Left lung (tissue), 4 donors: ENCODE measurements at regions not wholly inside any gene's neighbourhood (a gene's known extent, or its start where the extent isn't known, plus 50 kb on each side); places are given as distances from the start of the nearest gene placed in this dataset.

ENCODE experiments used
- ATAC-seq: fragments of 200-7000 bp; cut with Tn5 transposase; one replicate; pipeline ENCODE4 v1.9.1; 2020; ENCODE audit warnings: moderate library complexity
- DNase-seq, 4 donors: peaks; one replicate each; pipeline ENCODE4 v3.0.0-alpha.2; 2013 to 2020
- H3K27ac ChIP-seq, 2 donors: fragments of 200-600 bp; sonication (generic) in 1 of 2; one replicate each; pipeline versions ENCODE4 v1.5.0 to v1.8.0; 2020 to 2021
- H3K27me3 ChIP-seq, 2 donors: fragments of 200-600 bp; sonication (generic) in 1 of 2; one replicate each; pipeline versions ENCODE4 v1.5.0 to v1.8.0; 2020 to 2021
- H3K36me3 ChIP-seq, 2 donors: fragments of 200-600 bp; sonication (generic) in 1 of 2; one replicate each; pipeline versions ENCODE4 v1.5.0 to v1.8.0; 2020 to 2021
- H3K4me1 ChIP-seq, 2 donors: fragments of 200-600 bp; one replicate each; pipeline ENCODE4 v1.8.0; 2021
- H3K4me3 ChIP-seq, 2 donors: fragments of 200-600 bp; sonication (generic) in 1 of 2; one replicate each; pipeline versions ENCODE4 v1.5.0 to v1.8.0; 2020 to 2021; ENCODE audit warnings: mild to moderate bottlenecking in 1 of 2
- H3K9me3 ChIP-seq, 2 donors: fragments of 200-600 bp; sonication (generic) in 1 of 2; one replicate each; pipeline versions ENCODE4 v1.5.0 to v1.8.0; 2020 to 2021
- intact Hi-C, 2 donors: fragments of 100-400 bp; cut with DNase I; formaldehyde crosslinking; loops; one replicate each; pipeline versions ENCODE4 v1.11.2 to v1.14.2; 2022
- TF ChIP-seq, protein P1 (sequence below), 2 donors: fragments of 200-600 bp; sonication (generic) in 1 of 2; IDR thresholded peaks; one replicate each; pipeline versions ENCODE4 v1.5.0 to v1.8.0; 2021; ENCODE audit warnings: antibody characterized with exemption in 2 of 2
- donor health status: DM: no; HTN: yes; CAD: no.
- donor health status: DM: no; HTN: no; CAD: no.

DNA sequence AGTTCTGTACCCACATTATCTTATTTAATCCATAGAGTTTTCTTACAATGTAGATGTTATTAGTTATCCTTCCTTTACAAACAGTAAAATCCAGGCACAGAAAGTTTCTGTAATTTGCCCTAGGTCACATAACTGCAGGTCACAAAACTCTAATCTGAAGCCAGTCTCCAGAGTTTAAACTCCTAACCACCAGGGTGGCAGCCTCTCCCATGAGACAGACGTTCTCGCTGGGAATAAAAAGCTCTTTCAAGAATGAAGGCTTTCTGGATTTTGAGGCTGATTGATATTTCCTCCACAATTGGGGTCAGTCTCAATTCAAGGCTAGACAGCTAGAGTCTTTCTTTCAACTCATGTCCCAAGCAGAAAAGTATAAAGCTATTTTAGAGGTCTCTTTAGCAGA, 95.8 kb upstream of the PLEKHG7 start:
- no peak for ATAC-seq
- H3K9me3 ChIP-seq: peaks cover 0 to under 1% of the 10 kb centered on the region in 2 donors
- no peak overlapping the region for H3K27ac ChIP-seq
- intact Hi-C loops: no loop called here
- TF ChIP-seq, protein P1, sequence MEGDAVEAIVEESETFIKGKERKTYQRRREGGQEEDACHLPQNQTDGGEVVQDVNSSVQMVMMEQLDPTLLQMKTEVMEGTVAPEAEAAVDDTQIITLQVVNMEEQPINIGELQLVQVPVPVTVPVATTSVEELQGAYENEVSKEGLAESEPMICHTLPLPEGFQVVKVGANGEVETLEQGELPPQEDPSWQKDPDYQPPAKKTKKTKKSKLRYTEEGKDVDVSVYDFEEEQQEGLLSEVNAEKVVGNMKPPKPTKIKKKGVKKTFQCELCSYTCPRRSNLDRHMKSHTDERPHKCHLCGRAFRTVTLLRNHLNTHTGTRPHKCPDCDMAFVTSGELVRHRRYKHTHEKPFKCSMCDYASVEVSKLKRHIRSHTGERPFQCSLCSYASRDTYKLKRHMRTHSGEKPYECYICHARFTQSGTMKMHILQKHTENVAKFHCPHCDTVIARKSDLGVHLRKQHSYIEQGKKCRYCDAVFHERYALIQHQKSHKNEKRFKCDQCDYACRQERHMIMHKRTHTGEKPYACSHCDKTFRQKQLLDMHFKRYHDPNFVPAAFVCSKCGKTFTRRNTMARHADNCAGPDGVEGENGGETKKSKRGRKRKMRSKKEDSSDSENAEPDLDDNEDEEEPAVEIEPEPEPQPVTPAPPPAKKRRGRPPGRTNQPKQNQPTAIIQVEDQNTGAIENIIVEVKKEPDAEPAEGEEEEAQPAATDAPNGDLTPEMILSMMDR (IDR thresholded peaks at IDR 0.05): no peak
- no peaks in the 10 kb centered on the region for H3K36me3 ChIP-seq
- H3K4me1 ChIP-seq: peaks cover 0 to 24% of the 10 kb centered on the region in 2 donors
- H3K27me3 ChIP-seq: no peaks in the 10 kb centered on the region
- no peak for DNase-seq
- H3K4me3 ChIP-seq: no peak overlapping the region

DNA sequence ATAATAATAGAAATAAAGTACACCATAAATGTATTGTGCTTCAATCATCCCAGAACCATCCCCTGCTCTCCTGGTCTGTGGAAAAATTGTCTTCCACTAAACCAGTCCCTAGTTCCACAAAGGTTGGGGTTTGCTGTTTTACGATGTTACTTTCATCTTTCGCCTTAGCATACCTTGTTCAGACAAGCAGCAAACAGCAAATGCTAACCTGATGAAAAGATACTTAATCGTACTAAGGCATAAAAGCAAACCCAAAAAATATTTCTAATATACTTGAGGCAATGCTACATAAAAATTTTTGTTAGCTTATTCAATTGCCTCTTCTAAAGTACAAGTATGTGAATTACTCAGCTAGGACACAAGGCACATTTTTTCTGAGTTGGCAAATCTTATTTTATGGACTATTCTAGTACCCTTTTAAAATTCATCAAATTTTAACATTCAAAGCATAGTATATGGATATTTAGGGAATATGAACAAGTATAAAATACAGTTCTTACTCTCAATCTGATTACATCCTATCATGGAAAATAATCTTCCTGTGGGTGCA, 97.1 kb upstream of the PLEKHG7 start:
- peaks cover 0 to 1% of the 10 kb centered on the region in 2 donors for H3K9me3 ChIP-seq
- no peak overlapping the region for H3K4me3 ChIP-seq
- H3K36me3 ChIP-seq: no peaks in the 10 kb centered on the region
- H3K4me1 ChIP-seq: peaks cover 0 to 24% of the 10 kb centered on the region in 2 donors
- ATAC-seq (peak; percentile 35), DNase-seq (no peak)
- intact Hi-C loops: no loop called here
- TF ChIP-seq, protein P1 (IDR thresholded peaks at IDR 0.05): no peak
- H3K27ac ChIP-seq: peak overlapping the region; percentile 2 to 63
- H3K27me3 ChIP-seq: no peaks in the 10 kb centered on the region

DNA sequence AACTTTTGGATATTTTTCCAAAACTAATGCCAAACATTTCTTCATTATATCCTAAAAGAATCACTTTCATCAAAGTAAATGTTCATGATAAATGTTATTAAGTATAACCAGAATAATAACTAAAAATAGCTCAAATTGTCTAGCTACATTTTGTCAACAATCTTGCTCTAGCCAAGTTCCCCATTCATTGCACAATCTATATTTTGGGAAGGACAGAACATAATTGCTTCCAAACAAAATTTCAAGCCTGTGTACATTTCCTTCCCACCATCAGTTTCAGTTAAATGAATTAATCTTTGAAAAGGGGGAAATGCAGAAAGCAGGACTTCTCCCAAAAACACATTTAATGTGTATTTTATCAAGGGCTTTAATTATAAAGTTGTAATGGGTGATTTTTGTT, 98.0 kb upstream of the PLEKHG7 start:
- intact Hi-C loops: no loop called here
- Histone ChIP-seq H3K27ac (peak overlapping the region in 1 of 2 donors; percentile 63), H3K4me1 (peaks cover 0 to 24% of the 10 kb centered on the region in 2 donors), H3K27me3 (no peaks in the 10 kb centered on the region), H3K9me3 (peaks cover 0 to 7% of the 10 kb centered on the region in 2 donors), H3K4me3 (no peak overlapping the region), H3K36me3 (no peaks in the 10 kb centered on the region)
- ATAC-seq (no peak), DNase-seq (peak in 2 of 4 donors; percentile 61 to 76)
- TF ChIP-seq, protein P1 (IDR thresholded peaks at IDR 0.05): no peak

DNA sequence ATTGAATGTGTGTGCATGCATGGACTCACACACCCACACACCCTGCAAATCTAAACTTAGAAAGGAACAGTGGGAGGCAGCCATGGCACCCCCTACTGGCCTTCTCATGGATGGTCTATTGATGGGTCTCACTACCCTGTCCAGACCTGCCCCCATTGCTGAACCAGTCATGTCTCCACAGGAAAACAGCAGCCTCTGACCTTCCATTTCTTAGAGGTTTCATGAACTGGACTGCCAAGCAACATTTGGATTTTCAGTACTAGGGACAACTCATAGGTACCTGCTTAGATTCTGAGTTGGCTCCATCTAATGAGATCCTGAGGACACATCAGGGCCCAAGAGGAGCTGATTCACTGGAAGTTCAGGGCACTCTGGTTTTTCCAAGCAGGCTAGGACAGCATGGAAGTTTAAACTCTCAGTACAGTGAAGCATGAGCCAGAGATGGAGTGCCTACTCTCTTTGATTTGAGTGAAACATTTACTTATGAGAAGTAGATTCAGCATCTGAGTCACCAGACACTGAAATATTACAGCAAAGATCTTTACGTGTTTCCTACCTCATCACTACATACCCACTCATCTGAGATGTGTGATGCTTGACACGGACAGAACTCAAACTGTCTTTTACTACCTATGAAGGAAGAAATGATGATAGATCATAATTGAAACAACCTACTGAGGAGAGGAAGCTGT, 98.9 kb upstream of the PLEKHG7 start:
- Histone ChIP-seq H3K27ac (peak overlapping the region in 1 of 2 donors; percentile 14), H3K27me3 (no peaks in the 10 kb centered on the region), H3K36me3 (no peaks in the 10 kb centered on the region), H3K4me3 (no peak overlapping the region), H3K9me3 (peaks cover 0 to 14% of the 10 kb centered on the region in 2 donors), H3K4me1 (peaks cover 0 to 24% of the 10 kb centered on the region in 2 donors)
- DNase-seq (no peak), ATAC-seq (peak; percentile 68)
- TF ChIP-seq, protein P1 (IDR thresholded peaks at IDR 0.05): no peak
- intact Hi-C loops: no loop called here

DNA sequence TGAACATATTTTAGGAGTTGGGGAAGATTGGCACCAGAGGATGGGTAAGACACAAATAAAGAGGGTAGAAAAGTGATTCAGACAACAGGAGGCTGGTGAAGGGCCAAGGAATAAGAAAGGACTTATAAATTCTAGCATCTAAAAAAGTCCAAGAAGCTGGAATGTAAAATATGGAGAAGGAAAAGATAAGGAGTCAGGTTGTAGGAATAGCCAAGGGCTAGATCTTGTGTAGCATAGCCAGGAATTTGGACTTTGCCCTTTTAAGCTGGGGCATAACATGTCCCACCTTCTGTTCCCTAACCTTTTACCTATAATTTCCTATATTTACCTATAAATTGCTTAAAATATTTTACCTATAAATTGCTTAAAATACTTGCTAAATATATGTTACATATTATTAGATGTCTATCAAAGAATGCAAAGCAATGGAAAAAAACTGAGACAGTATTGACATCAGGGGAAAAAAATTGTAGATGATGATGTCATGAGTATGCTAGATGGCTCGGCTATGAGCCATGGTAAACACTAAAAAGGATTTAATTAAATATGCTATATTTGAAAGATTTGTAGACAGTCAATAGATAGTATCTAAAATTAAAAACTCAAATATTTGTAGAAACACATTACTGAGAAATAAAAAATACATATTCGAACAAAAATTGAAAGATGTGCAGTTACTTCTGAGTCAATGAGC, 99.7 kb upstream of the PLEKHG7 start:
- intact Hi-C loops: no loop called here

More for the DNA sequence above, 99.7 kb upstream of the PLEKHG7 start:
- TF ChIP-seq, protein P1 (IDR thresholded peaks at IDR 0.05): no peak
- H3K27ac ChIP-seq: no peak overlapping the region
- peaks cover 0 to 14% of the 10 kb centered on the region in 2 donors for H3K9me3 ChIP-seq
- ATAC-seq (no peak), DNase-seq (no peak)
- no peak overlapping the region for H3K4me3 ChIP-seq
- no peaks in the 10 kb centered on the region for H3K36me3 ChIP-seq
- H3K27me3 ChIP-seq: no peaks in the 10 kb centered on the region
- peaks cover 0 to 23% of the 10 kb centered on the region in 2 donors for H3K4me1 ChIP-seq
